ENCODE measurements at regions not wholly inside any gene's neighbourhood (a gene's known extent, or its start where the extent isn't known, plus 50 kb on each side); places are given as distances from the start of the nearest gene placed in this dataset.

DNA sequence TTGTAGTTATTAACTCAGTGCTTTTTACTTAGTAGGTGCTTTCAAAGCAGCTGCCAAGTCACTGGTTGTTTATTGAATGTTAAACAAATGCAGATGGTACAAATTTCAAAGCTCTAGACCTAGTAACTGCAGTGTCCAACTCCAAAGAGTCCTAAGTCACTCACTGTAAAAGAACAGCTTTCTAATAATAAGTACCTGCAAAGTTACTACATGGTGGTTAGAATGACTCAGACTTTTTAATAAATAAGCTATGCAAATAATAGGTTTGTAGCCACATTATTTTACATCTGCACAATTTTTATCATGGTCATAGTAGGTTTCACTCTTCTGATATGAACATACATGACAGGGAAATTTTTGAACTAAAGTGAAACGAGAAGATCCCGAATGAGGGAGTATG lies 1620.4 kb upstream of the CELF4 start (continued):
- TF ChIP-seq, protein P1, sequence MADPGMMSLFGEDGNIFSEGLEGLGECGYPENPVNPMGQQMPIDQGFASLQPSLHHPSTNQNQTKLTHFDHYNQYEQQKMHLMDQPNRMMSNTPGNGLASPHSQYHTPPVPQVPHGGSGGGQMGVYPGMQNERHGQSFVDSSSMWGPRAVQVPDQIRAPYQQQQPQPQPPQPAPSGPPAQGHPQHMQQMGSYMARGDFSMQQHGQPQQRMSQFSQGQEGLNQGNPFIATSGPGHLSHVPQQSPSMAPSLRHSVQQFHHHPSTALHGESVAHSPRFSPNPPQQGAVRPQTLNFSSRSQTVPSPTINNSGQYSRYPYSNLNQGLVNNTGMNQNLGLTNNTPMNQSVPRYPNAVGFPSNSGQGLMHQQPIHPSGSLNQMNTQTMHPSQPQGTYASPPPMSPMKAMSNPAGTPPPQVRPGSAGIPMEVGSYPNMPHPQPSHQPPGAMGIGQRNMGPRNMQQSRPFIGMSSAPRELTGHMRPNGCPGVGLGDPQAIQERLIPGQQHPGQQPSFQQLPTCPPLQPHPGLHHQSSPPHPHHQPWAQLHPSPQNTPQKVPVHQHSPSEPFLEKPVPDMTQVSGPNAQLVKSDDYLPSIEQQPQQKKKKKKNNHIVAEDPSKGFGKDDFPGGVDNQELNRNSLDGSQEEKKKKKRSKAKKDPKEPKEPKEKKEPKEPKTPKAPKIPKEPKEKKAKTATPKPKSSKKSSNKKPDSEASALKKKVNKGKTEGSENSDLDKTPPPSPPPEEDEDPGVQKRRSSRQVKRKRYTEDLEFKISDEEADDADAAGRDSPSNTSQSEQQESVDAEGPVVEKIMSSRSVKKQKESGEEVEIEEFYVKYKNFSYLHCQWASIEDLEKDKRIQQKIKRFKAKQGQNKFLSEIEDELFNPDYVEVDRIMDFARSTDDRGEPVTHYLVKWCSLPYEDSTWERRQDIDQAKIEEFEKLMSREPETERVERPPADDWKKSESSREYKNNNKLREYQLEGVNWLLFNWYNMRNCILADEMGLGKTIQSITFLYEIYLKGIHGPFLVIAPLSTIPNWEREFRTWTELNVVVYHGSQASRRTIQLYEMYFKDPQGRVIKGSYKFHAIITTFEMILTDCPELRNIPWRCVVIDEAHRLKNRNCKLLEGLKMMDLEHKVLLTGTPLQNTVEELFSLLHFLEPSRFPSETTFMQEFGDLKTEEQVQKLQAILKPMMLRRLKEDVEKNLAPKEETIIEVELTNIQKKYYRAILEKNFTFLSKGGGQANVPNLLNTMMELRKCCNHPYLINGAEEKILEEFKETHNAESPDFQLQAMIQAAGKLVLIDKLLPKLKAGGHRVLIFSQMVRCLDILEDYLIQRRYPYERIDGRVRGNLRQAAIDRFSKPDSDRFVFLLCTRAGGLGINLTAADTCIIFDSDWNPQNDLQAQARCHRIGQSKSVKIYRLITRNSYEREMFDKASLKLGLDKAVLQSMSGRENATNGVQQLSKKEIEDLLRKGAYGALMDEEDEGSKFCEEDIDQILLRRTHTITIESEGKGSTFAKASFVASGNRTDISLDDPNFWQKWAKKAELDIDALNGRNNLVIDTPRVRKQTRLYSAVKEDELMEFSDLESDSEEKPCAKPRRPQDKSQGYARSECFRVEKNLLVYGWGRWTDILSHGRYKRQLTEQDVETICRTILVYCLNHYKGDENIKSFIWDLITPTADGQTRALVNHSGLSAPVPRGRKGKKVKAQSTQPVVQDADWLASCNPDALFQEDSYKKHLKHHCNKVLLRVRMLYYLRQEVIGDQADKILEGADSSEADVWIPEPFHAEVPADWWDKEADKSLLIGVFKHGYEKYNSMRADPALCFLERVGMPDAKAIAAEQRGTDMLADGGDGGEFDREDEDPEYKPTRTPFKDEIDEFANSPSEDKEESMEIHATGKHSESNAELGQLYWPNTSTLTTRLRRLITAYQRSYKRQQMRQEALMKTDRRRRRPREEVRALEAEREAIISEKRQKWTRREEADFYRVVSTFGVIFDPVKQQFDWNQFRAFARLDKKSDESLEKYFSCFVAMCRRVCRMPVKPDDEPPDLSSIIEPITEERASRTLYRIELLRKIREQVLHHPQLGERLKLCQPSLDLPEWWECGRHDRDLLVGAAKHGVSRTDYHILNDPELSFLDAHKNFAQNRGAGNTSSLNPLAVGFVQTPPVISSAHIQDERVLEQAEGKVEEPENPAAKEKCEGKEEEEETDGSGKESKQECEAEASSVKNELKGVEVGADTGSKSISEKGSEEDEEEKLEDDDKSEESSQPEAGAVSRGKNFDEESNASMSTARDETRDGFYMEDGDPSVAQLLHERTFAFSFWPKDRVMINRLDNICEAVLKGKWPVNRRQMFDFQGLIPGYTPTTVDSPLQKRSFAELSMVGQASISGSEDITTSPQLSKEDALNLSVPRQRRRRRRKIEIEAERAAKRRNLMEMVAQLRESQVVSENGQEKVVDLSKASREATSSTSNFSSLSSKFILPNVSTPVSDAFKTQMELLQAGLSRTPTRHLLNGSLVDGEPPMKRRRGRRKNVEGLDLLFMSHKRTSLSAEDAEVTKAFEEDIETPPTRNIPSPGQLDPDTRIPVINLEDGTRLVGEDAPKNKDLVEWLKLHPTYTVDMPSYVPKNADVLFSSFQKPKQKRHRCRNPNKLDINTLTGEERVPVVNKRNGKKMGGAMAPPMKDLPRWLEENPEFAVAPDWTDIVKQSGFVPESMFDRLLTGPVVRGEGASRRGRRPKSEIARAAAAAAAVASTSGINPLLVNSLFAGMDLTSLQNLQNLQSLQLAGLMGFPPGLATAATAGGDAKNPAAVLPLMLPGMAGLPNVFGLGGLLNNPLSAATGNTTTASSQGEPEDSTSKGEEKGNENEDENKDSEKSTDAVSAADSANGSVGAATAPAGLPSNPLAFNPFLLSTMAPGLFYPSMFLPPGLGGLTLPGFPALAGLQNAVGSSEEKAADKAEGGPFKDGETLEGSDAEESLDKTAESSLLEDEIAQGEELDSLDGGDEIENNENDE (IDR thresholded peaks at IDR 0.05; ENCODE audit: insufficient replicate concordance, low read length): no peak
- TF ChIP-seq SUZ12 (IDR thresholded peaks at IDR 0.05; ENCODE audit: low read length) (no peak), SAP30 (IDR thresholded peaks at IDR 0.05; ENCODE audit: insufficient read depth, insufficient replicate concordance, low read length) (no peak), CEBPB (IDR thresholded peaks at IDR 0.05; ENCODE audit: low read depth, low read length) (no peak), BACH1 (IDR thresholded peaks at IDR 0.05; ENCODE audit: low read length) (no peak), EGR1 (IDR thresholded peaks at IDR 0.05; ENCODE audit: borderline replicate concordance, low read depth, low read length) (no peak), CBX5 (IDR thresholded peaks at IDR 0.05; ENCODE audit: low read depth, low read length) (no peak), SP4 (IDR thresholded peaks at IDR 0.05; ENCODE audit: low read length) (no peak), CBX8 (IDR thresholded peaks at IDR 0.05; ENCODE audit: borderline replicate concordance, low read depth, low read length) (no peak)
- TF ChIP-seq, protein P2, sequence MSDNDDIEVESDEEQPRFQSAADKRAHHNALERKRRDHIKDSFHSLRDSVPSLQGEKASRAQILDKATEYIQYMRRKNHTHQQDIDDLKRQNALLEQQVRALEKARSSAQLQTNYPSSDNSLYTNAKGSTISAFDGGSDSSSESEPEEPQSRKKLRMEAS (IDR thresholded peaks at IDR 0.05): no peak

Data from H1 (cell line).